ENCODE measurements at regions not wholly inside any gene's neighbourhood (a gene's known extent, or its start where the extent isn't known, plus 50 kb on each side); places are given as distances from the start of the nearest gene placed in this dataset.

GRCh38 chr4:176534566-176534965, 214.8 kb downstream of the SPCS3 start:
- no peak for TF ChIP-seq CTCF (IDR thresholded peaks at IDR 0.05; ENCODE audit: extremely low read depth, insufficient read depth, missing control alignments)
- DNase-seq (ENCODE audit: low spot score) = no peak
- in situ Hi-C loops (cut with MboI; ENCODE audit: low pct_unique_long_range_greater_than_20kb, low sequenced_read_pairs, unreplicated experiment) = no loop called here

GRCh38 chr4:176538217-176538925, 218.6 kb downstream of the SPCS3 start:
- in situ Hi-C loops (cut with MboI; ENCODE audit: low pct_unique_long_range_greater_than_20kb, low sequenced_read_pairs, unreplicated experiment) = no loop called here

GRCh38 chr4:176539091-176539784, 219.5 kb downstream of the SPCS3 start:
- no peak for TF ChIP-seq CTCF (IDR thresholded peaks at IDR 0.05; ENCODE audit: extremely low read depth, insufficient read depth, missing control alignments)
- no peak for DNase-seq (ENCODE audit: low spot score)
- in situ Hi-C loops (cut with MboI; ENCODE audit: low pct_unique_long_range_greater_than_20kb, low sequenced_read_pairs, unreplicated experiment) = no loop called here

More at GRCh38 chr4:176538217-176538925, 218.6 kb downstream of the SPCS3 start:
- no peak for DNase-seq (ENCODE audit: low spot score)
- no peak for TF ChIP-seq CTCF (IDR thresholded peaks at IDR 0.05; ENCODE audit: extremely low read depth, insufficient read depth, missing control alignments)

GRCh38 chr4:176539785-176540175, 220.0 kb downstream of the SPCS3 start:
- TF ChIP-seq CTCF (IDR thresholded peaks at IDR 0.05; ENCODE audit: extremely low read depth, insufficient read depth, missing control alignments) = no peak
- in situ Hi-C loops (cut with MboI; ENCODE audit: low pct_unique_long_range_greater_than_20kb, low sequenced_read_pairs, unreplicated experiment) = no loop called here
- no peak for DNase-seq (ENCODE audit: low spot score)

- DNase-seq (ENCODE audit: low spot score) = no peak
- in situ Hi-C loops (cut with MboI; ENCODE audit: low pct_unique_long_range_greater_than_20kb, low sequenced_read_pairs, unreplicated experiment) = no loop called here
Measured at GRCh38 chr4:176540814-176541213, 221.0 kb downstream of the SPCS3 start.

GRCh38 chr4:176545872-176546271, 226.1 kb downstream of the SPCS3 start:
- TF ChIP-seq CTCF (IDR thresholded peaks at IDR 0.05; ENCODE audit: extremely low read depth, insufficient read depth, missing control alignments) = no peak
- in situ Hi-C loops (cut with MboI; ENCODE audit: low pct_unique_long_range_greater_than_20kb, low sequenced_read_pairs, unreplicated experiment) = no loop called here
- no peak for DNase-seq (ENCODE audit: low spot score)

More at GRCh38 chr4:176540814-176541213, 221.0 kb downstream of the SPCS3 start:
- TF ChIP-seq CTCF (IDR thresholded peaks at IDR 0.05; ENCODE audit: extremely low read depth, insufficient read depth, missing control alignments) = no peak

Measured in GM13977 (cell line).